Psoas muscle (tissue), 7 donors: ENCODE measurements at regions not wholly inside any gene's neighbourhood (a gene's known extent, or its start where the extent isn't known, plus 50 kb on each side); places are given as distances from the start of the nearest gene placed in this dataset.

Experiments used
- ATAC-seq, 4 donors: fragments of 200-7000 bp; cut with Tn5 transposase; one replicate each; pipeline ENCODE4 v1.9.1; 2020; ENCODE audit warnings: moderate library complexity in 3 of 4, mild to moderate bottlenecking in 2 of 4
- DNase-seq, 2 donors: peaks; one replicate each; pipeline ENCODE4 v3.0.0-alpha.2; 2020
- H3K27ac ChIP-seq: fragments of 200-600 bp; one replicate; pipeline ENCODE4 v1.8.0; 2022
- H3K27me3 ChIP-seq, 3 donors: fragments of 200-600 bp in 1 of 3; one replicate each; pipeline versions ENCODE4 v1.6.1 to v1.8.0; 2013 to 2022; ENCODE audit warnings: low read length in 2 of 3, mild to moderate bottlenecking in 2 of 3, moderate library complexity in 1 of 3; ENCODE audit not compliant: insufficient read depth in 3 of 3
- H3K36me3 ChIP-seq, 2 donors: fragments of 200-600 bp in 1 of 2; one replicate each; pipeline versions ENCODE4 v1.6.1 to v1.8.0; 2013 to 2022; ENCODE audit warnings: low read depth in 1 of 2, mild to moderate bottlenecking in 1 of 2, moderate library complexity in 1 of 2; ENCODE audit not compliant: insufficient read depth in 1 of 2
- H3K4me1 ChIP-seq: fragments of 200-600 bp; one replicate; pipeline ENCODE4 v1.8.0; 2022
- H3K4me3 ChIP-seq: fragments of 200-600 bp; one replicate; pipeline ENCODE4 v1.8.0; 2022; ENCODE audit warnings: mild to moderate bottlenecking
- H3K9me3 ChIP-seq: fragments of 200-600 bp; one replicate; pipeline ENCODE4 v1.8.0; 2022
- whole genome bisulfite sequencing, 3 donors: extraction: QIAGEN DNeasy Blood & Tissue Kit; methylation state at CpG; one replicate each; pipeline versions ENCODE4 v1.1.6 to v1.1.7; 2013; 5-methylcytosine and 5-hydroxymethylcytosine counted together
- intact Hi-C, 2 donors: fragments of 100-400 bp; cut with DNase I; formaldehyde crosslinking; loops; one replicate each; pipeline versions ENCODE4 v1.11.0 to v1.14.2; 2022
- TF ChIP-seq, protein P1 (sequence below): fragments of 200-600 bp; IDR thresholded peaks from one replicate; pipeline ENCODE4 v1.8.0; 2022; ENCODE audit warnings: antibody characterized with exemption
- donor health status: healthy with polysubstance abuse.
- donor health status: DM: no; HTN: no; CAD: no; lungs with moderate emphysema.
- donor health status: Bipolar disorder and iron deficiency.
- donor health status: healthy.
- donor health status: DM: yes; HTN: yes; CAD: no.
- donor health status: DM: no; HTN: no; CAD: no.
- donor health status: DM: yes; HTN: yes; CAD: no.

DNA sequence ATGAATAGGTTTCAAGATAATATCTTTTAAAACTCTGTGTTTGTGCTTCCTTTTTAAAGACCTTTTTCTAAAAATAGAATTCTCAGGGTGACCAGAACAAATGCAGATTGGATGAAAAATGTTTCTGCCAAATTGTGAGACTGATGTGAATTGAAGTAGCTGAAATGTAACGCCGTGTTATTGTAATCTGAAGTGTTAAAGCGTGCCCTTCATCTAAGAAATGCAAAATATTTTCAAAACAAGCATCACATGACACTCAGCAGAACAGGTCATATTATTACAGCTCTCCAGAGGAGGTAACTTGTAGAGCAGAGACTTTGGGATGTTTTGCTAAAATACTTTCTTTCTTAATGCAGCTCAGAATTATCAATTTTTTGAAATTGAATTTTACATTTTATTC lies 90.0 kb upstream of the PLEKHA5 start:
- H3K27me3 ChIP-seq = no peaks in the 10 kb centered on the region
- TF ChIP-seq, protein P1, sequence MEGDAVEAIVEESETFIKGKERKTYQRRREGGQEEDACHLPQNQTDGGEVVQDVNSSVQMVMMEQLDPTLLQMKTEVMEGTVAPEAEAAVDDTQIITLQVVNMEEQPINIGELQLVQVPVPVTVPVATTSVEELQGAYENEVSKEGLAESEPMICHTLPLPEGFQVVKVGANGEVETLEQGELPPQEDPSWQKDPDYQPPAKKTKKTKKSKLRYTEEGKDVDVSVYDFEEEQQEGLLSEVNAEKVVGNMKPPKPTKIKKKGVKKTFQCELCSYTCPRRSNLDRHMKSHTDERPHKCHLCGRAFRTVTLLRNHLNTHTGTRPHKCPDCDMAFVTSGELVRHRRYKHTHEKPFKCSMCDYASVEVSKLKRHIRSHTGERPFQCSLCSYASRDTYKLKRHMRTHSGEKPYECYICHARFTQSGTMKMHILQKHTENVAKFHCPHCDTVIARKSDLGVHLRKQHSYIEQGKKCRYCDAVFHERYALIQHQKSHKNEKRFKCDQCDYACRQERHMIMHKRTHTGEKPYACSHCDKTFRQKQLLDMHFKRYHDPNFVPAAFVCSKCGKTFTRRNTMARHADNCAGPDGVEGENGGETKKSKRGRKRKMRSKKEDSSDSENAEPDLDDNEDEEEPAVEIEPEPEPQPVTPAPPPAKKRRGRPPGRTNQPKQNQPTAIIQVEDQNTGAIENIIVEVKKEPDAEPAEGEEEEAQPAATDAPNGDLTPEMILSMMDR = no peak
- H3K4me3 ChIP-seq = no peak overlapping the region
- H3K36me3 ChIP-seq = no peaks in the 10 kb centered on the region
- intact Hi-C loops = no loop called here
- no peaks in the 10 kb centered on the region for H3K9me3 ChIP-seq
- no peak overlapping the region for H3K27ac ChIP-seq
- WGBS, 3 donors = 19 to 34% (median 24%) methylated on average over 3 of the region's 3 CpGs
- ATAC-seq (no peak), DNase-seq (no peak)
- no peaks in the 10 kb centered on the region for H3K4me1 ChIP-seq

DNA sequence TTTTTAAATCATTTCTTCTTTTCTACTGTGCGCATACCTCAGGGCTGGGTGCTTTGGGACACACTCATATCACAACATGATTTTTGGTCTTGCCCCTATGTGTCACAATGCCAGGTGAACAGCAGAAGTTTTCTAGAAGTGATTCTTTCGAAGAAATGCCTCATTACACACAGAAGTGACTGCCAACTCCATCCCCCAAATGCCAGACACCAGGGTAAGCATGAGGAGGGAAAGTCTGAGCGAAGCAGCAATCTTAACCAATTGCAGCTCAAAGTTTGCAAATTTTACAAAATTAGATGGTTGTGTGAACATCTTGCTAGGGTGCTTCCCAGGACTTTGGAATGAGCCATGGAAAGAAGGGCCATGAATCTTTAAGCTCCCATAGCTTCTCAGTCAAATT lies 87.3 kb upstream of the PLEKHA5 start:
- DNase-seq = no peak
- H3K4me1 ChIP-seq = no peaks in the 10 kb centered on the region

DNA sequence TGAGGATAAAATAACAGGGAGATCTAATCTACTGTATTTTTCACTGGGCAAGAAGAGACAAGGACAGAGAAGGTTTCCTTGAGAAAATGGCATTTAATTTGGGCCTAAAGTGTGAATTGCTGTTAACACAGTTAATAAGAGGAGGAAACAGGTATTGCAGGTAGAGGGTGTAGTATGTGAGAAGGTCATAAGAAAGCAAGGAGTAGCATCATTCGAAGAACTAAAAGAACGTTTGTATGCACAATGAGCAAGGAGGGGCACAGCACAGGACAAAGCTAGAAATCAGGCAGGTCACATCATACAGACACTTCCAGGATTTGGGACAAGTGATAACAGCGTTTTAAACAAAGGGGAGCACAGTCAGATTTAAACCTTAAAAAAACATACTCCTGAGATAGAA lies 85.1 kb upstream of the PLEKHA5 start:
- Histone ChIP-seq H3K36me3 (no peaks in the 10 kb centered on the region), H3K4me3 (no peak overlapping the region), H3K27ac (no peak overlapping the region), H3K27me3 (no peaks in the 10 kb centered on the region), H3K9me3 (no peaks in the 10 kb centered on the region), H3K4me1 (no peaks in the 10 kb centered on the region)
- TF ChIP-seq, protein P1 = no peak
- no peak for DNase-seq
- WGBS, 3 donors = 36 to 46% (median 44%) methylated on average over 3 of the region's 3 CpGs
- no peak for ATAC-seq
- intact Hi-C loops = no loop called here

More for the DNA sequence above, 87.3 kb upstream of the PLEKHA5 start:
- Histone ChIP-seq H3K36me3 (no peaks in the 10 kb centered on the region), H3K27ac (no peak overlapping the region), H3K9me3 (no peaks in the 10 kb centered on the region), H3K27me3 (no peaks in the 10 kb centered on the region), H3K4me3 (no peak overlapping the region)
- TF ChIP-seq, protein P1 = no peak
- intact Hi-C loops = no loop called here
- WGBS, 3 donors = 77 to 81% (median 79%) methylated on average over 3 of the region's 3 CpGs
- ATAC-seq = no peak

DNA sequence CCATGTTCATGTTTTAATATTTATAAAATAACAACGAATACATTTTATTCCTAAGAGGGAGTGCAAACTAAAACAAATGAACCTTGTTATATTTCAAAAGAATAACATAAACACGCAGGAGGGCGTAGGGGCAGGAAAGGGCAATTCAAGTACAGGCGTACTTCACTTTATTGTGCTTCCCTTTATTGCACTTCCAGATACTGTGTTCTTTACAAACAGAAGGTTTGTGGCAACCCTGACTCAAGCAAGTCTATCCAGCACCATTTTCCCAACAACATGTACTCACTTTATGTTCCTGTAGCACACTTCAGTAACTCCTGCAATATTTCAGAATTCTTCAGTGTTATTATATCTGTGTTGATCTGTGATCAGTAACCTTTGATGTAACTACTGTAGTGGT lies 84.6 kb upstream of the PLEKHA5 start:
- H3K27ac ChIP-seq = no peak overlapping the region
- ATAC-seq (no peak), DNase-seq (no peak)
- no peaks in the 10 kb centered on the region for H3K4me1 ChIP-seq
- no peaks in the 10 kb centered on the region for H3K36me3 ChIP-seq
- H3K4me3 ChIP-seq = no peak overlapping the region
- 82 to 88% (median 87%) methylated on average over 4 of the region's 4 CpGs for WGBS, 3 donors
- TF ChIP-seq, protein P1 = no peak
- intact Hi-C loops = no loop called here
- no peaks in the 10 kb centered on the region for H3K9me3 ChIP-seq
- no peaks in the 10 kb centered on the region for H3K27me3 ChIP-seq

DNA sequence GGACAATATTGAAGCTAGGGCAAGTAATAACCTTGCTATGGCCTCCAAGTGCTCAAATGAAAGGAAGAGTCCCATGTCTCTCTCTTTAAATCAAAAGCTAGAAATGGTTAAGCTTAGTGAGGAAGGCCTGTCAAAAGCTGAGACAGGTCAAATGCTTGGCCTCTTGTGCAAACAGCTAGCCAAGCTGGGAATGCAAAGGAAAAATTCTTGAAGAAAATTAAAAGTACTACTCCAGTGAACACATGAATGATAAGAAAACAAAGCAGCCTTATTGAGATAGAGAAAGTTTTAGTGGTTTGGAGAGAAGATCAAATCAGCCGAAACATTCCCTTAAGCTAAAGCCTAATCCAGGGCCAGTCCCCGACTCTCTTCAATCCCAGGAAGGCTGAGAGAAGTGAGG lies 84.1 kb upstream of the PLEKHA5 start:
- Histone ChIP-seq H3K27me3 (no peaks in the 10 kb centered on the region), H3K36me3 (no peaks in the 10 kb centered on the region), H3K27ac (no peak overlapping the region), H3K4me3 (no peak overlapping the region), H3K9me3 (no peaks in the 10 kb centered on the region), H3K4me1 (no peaks in the 10 kb centered on the region)
- DNase-seq = no peak
- ATAC-seq = no peak
- intact Hi-C loops = no loop called here
- TF ChIP-seq, protein P1 = no peak
- 48 to 55% (median 50%) methylated on average over 2 of the region's 2 CpGs for WGBS, 3 donors
